MM.1S (cell line): ENCODE measurements at regions not wholly inside any gene's neighbourhood (a gene's known extent, or its start where the extent isn't known, plus 50 kb on each side); places are given as distances from the start of the nearest gene placed in this dataset.
A peak's percentile ranks its signal among the peaks of the same experiment; 100 is the strongest.
"Not testable (repeated sequence)": the region's sequence is repeated elsewhere in the genome, so short reads cannot be mapped to it uniquely, and the experiment has no call there.

ENCODE experiments used
- DNase-seq: peaks from one replicate; pipeline ENCODE4 v3.0.0-alpha.2; 2015
- H2AFZ ChIP-seq: fragments of 300-600 bp; sonication (generic); 2 replicates; pipeline ENCODE4 v1.6.0; 2016; ENCODE audit warnings: antibody characterized with exemption, low read length
- H3F3A ChIP-seq: fragments of 300-600 bp; sonication (generic); 2 replicates; pipeline ENCODE4 v1.6.1; 2016; ENCODE audit warnings: mild to moderate bottlenecking, antibody characterized with exemption, low read length, moderate library complexity, mixed read lengths; ENCODE audit not compliant: insufficient read depth
- H3K27ac ChIP-seq: fragments of 300-600 bp; sonication (generic); 2 replicates; pipeline ENCODE4 v1.5.1; 2016; ENCODE audit warnings: mild to moderate bottlenecking, low read length
- H3K27me3 ChIP-seq: fragments of 300-600 bp; sonication (generic); replicated peaks from 2 replicates; pipeline ENCODE4 v1.6.0; 2016; ENCODE audit warnings: low read length; ENCODE audit not compliant: insufficient read depth
- H3K36me3 ChIP-seq: fragments of 300-600 bp; sonication (generic); replicated peaks from 2 replicates; pipeline ENCODE4 v1.6.1; 2016; ENCODE audit warnings: mild to moderate bottlenecking, low read length, mixed read lengths; ENCODE audit not compliant: insufficient read depth
- H3K4me1 ChIP-seq: fragments of 300-600 bp; sonication (generic); 2 replicates; pipeline ENCODE4 v1.6.1; 2016; ENCODE audit warnings: low read length, mixed read lengths
- H3K4me2 ChIP-seq: fragments of 300-600 bp; sonication (generic); 2 replicates; pipeline ENCODE4 v1.6.0; 2016; ENCODE audit warnings: low read depth, low read length
- H3K4me3 ChIP-seq: fragments of 300-600 bp; sonication (generic); 2 replicates; pipeline ENCODE4 v1.5.1; 2016; ENCODE audit warnings: low read length, mixed read lengths
- H3K79me2 ChIP-seq: fragments of 300-600 bp; sonication (generic); 2 replicates; pipeline ENCODE4 v1.6.1; 2016; ENCODE audit warnings: mixed run types, low read length, mixed read lengths
- H3K9ac ChIP-seq: fragments of 300-600 bp; sonication (generic); 2 replicates; pipeline ENCODE4 v1.6.1; 2016; ENCODE audit warnings: low read length, mixed read lengths
- H3K9me2 ChIP-seq: fragments of 300-600 bp; sonication (generic); replicated peaks from 2 replicates; pipeline ENCODE4 v1.6.1; 2016; ENCODE audit warnings: mild to moderate bottlenecking, low read length, mixed read lengths; ENCODE audit not compliant: insufficient read depth
- H3K9me3 ChIP-seq: fragments of 300-600 bp; sonication (generic); replicated peaks from 2 replicates; pipeline ENCODE4 v1.6.1; 2016; ENCODE audit warnings: mild to moderate bottlenecking, low read length, mixed read lengths; ENCODE audit not compliant: insufficient read depth
- H4K20me1 ChIP-seq: fragments of 300-600 bp; sonication (generic); 2 replicates; pipeline ENCODE4 v1.6.1; 2016; ENCODE audit warnings: mild to moderate bottlenecking, low read length, moderate library complexity, mixed read lengths; ENCODE audit not compliant: insufficient read depth
- CTCF ChIP-seq: fragments of 300-600 bp; sonication (generic); IDR thresholded peaks from 2 replicates; pipeline ENCODE4 v1.5.1; 2016; ENCODE audit warnings: antibody characterized with exemption, low read length, mixed read lengths
- EZH2 ChIP-seq: fragments of 300-600 bp; sonication (generic); optimal IDR thresholded peaks from 2 replicates; pipeline ENCODE3; 2017; ENCODE audit warnings: low read depth, mild to moderate bottlenecking, antibody characterized with exemption, low read length, mixed read lengths
- EZH2phosphoT487 ChIP-seq: fragments of 300-600 bp; sonication (generic); IDR thresholded peaks from 2 replicates; pipeline ENCODE4 v1.6.1; 2018; ENCODE audit warnings: antibody characterized with exemption, low read length

DNA sequence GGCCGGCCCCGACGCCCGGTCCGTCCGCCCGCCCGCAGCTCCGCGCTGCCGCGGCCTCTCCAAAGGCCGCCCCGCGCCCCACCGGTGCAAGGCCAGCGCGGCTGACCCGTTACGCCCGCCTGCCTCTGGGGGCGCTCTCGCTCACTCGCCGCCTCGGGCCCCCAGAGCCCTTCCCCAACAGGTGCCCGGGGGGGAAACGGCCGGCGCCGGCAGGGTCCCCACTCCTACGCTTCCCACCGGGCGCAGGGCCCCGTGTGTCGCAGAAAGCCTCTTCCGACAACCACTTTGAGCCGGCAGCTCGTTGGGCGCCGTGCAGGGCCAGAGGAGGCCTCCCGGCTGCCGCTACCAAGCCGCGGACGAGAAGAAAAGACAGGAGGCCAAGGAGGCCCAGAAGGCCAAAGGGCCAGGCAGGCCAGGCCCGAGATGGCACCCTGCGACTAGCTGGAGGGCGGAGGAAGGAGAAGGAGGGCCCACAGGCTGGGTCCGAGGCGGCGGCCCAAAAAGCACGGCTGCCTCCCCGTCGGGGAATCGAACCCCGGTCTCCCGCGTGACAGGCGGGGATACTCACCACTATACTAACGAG lies 64.9 kb upstream of the FCGR2A start:
- DNase-seq = peak; percentile 86
- Histone ChIP-seq H2AFZ (peak overlapping the region; percentile 93), H3K27ac (peak overlapping the region; percentile 84), H3K4me1 (peaks cover 5% of the 10 kb centered on the region; the same call in 1 of the 2 replicates), H3K27me3 (no peaks in the 10 kb centered on the region), H3K79me2 (no peaks in the 10 kb centered on the region), H3K9me2 (no peaks in the 10 kb centered on the region), H4K20me1 (no peaks in the 10 kb centered on the region), H3K36me3 (no peaks in the 10 kb centered on the region), H3F3A (peaks cover 9% of the 10 kb centered on the region), H3K9me3 (no peaks in the 10 kb centered on the region), H3K4me2 (peak overlapping the region; percentile 59; the same call in 1 of the 2 replicates), H3K4me3 (peak overlapping the region; percentile 79), H3K9ac (peak overlapping the region; percentile 85)
- TF ChIP-seq CTCF = peak; percentile 73
- TF ChIP-seq EZH2phosphoT487 = no peak

- Histone ChIP-seq H3K27ac (no peak overlapping the region), H3K4me2 (peak overlapping the region; percentile 83), H3K27me3 (no peaks in the 10 kb centered on the region), H3K4me3 (peak overlapping the region; percentile 62), H3K36me3 (no peaks in the 10 kb centered on the region), H3K9me2 (no peaks in the 10 kb centered on the region), H3K4me1 (peaks cover 5% of the 10 kb centered on the region; the same call in 1 of the 2 replicates), H3K9ac (peak overlapping the region; percentile 43; the same call in 1 of the 2 replicates), H3K9me3 (no peaks in the 10 kb centered on the region), H3F3A (peaks cover 9% of the 10 kb centered on the region), H4K20me1 (no peaks in the 10 kb centered on the region), H2AFZ (peak overlapping the region; percentile 84), H3K79me2 (no peaks in the 10 kb centered on the region)
- no peak for DNase-seq
- TF ChIP-seq CTCF (no peak), EZH2phosphoT487 (no peak), EZH2 (no peak)
Measured at GRCh38 chr1:161439280-161440232, 65.7 kb upstream of the FCGR2A start.

GRCh38 chr1:161433191-161433590 lies 65.5 kb upstream of the CFAP126 start:
- H3K9me3 ChIP-seq, H3K9ac ChIP-seq, H3K27ac ChIP-seq, H2AFZ ChIP-seq, H3K79me2 ChIP-seq, H4K20me1 ChIP-seq, DNase-seq, H3K27me3 ChIP-seq, H3K4me2 ChIP-seq, H3K9me2 ChIP-seq, H3K36me3 ChIP-seq, H3K4me1 ChIP-seq, H3F3A ChIP-seq, H3K4me3 ChIP-seq: not testable (repeated sequence)

GRCh38 chr1:161432091-161432490 lies 64.4 kb upstream of the CFAP126 start:
- no peak overlapping the region for H2AFZ ChIP-seq
- H3K27ac ChIP-seq = no peak overlapping the region
- no peaks in the 10 kb centered on the region for H3K9me2 ChIP-seq
- no peak overlapping the region for H3K4me3 ChIP-seq
- H4K20me1 ChIP-seq = no peaks in the 10 kb centered on the region
- H3K36me3 ChIP-seq = no peaks in the 10 kb centered on the region
- H3K4me1 ChIP-seq = no peaks in the 10 kb centered on the region
- no peak overlapping the region for H3K4me2 ChIP-seq
- no peaks in the 10 kb centered on the region for H3K27me3 ChIP-seq
- H3K9ac ChIP-seq = no peak overlapping the region
- no peaks in the 10 kb centered on the region for H3F3A ChIP-seq
- TF ChIP-seq EZH2phosphoT487 = no peak
- no peak for DNase-seq
- H3K9me3 ChIP-seq = no peaks in the 10 kb centered on the region
- H3K79me2 ChIP-seq = no peaks in the 10 kb centered on the region
